Epithelial cell of proximal tubule (primary cell): ENCODE measurements at regions not wholly inside any gene's neighbourhood (a gene's known extent, or its start where the extent isn't known, plus 50 kb on each side); places are given as distances from the start of the nearest gene placed in this dataset.

ENCODE experiments used
- DNase-seq: peaks from one replicate; pipeline ENCODE4 v3.0.0-alpha.2; 2011; ENCODE audit warnings: low read depth
- H3K4me3 ChIP-seq: 2 replicates; pipeline ENCODE4 v1.5.1; 2011; ENCODE audit warnings: low read depth, mild to moderate bottlenecking, low read length
- TF ChIP-seq, protein P1 (sequence below): conservative IDR thresholded peaks from 2 replicates; pipeline ENCODE4 v1.5.1; 2012; ENCODE audit warnings: low read depth, mild to moderate bottlenecking, low read length

GRCh38 chr13:80438521-80438920 lies 97.6 kb upstream of the SPRY2 start:
- TF ChIP-seq, protein P1, sequence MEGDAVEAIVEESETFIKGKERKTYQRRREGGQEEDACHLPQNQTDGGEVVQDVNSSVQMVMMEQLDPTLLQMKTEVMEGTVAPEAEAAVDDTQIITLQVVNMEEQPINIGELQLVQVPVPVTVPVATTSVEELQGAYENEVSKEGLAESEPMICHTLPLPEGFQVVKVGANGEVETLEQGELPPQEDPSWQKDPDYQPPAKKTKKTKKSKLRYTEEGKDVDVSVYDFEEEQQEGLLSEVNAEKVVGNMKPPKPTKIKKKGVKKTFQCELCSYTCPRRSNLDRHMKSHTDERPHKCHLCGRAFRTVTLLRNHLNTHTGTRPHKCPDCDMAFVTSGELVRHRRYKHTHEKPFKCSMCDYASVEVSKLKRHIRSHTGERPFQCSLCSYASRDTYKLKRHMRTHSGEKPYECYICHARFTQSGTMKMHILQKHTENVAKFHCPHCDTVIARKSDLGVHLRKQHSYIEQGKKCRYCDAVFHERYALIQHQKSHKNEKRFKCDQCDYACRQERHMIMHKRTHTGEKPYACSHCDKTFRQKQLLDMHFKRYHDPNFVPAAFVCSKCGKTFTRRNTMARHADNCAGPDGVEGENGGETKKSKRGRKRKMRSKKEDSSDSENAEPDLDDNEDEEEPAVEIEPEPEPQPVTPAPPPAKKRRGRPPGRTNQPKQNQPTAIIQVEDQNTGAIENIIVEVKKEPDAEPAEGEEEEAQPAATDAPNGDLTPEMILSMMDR: no peak
- no peak for DNase-seq
- no peak overlapping the region for H3K4me3 ChIP-seq

GRCh38 chr13:80437231-80437630 lies 96.3 kb upstream of the SPRY2 start:
- TF ChIP-seq, protein P1: no peak
- no peak for DNase-seq
- H3K4me3 ChIP-seq: no peak overlapping the region

DNA sequence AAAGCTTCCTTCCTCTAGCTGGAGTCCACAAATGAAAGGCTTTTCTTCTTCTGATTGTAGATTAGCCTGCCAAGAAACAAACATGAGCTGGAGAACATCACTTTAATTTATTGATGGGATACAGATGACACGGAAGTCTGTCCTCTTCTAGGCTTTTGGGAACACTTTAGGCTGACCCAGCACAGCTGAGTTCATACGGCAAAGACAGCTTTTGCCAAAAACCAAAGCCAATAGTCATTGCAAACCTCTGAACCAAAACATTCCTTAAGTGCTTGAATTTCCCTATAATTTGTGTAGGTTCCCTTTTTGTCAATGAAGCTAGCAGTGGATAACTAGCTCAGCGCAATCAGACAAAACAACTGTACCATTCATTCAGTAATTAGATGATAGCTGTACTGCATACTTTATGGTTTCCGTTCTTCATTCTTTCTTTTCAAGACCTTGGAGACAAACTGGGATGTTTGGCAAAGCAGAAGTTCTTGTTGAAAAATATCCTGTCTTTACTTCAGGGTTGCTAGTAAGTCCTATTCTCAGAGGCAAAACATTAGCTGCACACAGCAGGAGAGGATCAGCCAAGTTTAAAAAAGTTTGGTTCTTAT lies 95.7 kb upstream of the SPRY2 start:
- DNase-seq: no peak
- no peak overlapping the region for H3K4me3 ChIP-seq
- TF ChIP-seq, protein P1: no peak

GRCh38 chr13:80430561-80430960 lies 89.6 kb upstream of the SPRY2 start:
- TF ChIP-seq, protein P1: no peak
- no peak for DNase-seq

DNA sequence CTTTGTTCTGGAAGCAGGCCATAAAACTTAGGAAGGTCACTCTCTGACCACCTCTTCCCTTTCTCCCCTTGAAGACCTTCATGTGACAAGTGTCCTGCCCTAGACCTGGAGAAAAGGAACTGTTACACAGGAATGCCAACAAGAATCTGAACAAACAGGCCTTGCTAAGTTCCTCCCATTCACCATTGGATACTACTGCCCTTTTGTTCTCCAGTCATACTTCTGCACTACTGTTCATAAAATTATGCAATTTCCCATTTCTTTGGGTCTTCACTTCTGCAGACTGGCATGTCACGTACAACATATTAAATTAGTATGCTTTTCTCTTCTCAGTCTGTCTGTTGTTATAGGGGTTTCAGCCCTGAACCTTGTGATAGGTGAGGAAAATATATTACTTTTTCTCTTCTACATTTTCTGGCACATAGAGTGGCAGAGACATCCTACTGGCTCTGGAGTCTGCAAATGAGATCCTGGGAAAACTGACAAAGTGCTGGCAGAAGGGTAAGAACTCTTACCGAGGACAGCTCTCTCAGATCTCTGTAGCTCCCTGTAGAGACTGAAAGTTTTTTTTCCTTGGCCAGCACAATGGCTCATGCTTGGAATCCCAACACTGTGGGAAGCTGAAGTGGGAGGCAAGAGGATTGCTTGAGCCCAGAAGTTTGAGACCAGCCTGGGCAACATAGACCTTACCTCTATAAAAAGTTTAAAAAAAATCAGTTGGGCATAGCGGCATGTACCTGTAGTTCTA lies 87.6 kb upstream of the SPRY2 start:
- DNase-seq: no peak
- H3K4me3 ChIP-seq: no peak overlapping the region
- TF ChIP-seq, protein P1: no peak

More at GRCh38 chr13:80430561-80430960, 89.6 kb upstream of the SPRY2 start:
- H3K4me3 ChIP-seq: no peak overlapping the region

DNA sequence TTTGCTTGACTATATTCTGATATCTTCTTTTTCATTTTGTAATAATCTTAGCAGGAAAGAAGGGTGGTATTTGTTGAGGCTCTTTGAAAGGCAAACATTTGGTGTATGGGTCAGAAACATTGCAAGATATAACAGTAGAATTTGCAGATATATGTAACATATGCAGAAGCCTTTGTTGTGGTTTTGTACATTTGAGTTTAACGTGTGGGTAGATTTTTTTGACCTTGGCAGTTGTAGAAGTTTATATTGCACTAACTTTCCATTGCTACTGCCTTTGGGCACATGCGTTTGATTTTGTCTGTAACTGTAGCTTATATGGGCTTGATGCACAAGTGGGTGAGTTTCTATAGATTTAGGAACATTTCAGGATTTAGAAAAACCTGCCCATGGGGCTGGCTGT lies 78.5 kb upstream of the SPRY2 start:
- no peak overlapping the region for H3K4me3 ChIP-seq
- TF ChIP-seq, protein P1: no peak
- no peak for DNase-seq

DNA sequence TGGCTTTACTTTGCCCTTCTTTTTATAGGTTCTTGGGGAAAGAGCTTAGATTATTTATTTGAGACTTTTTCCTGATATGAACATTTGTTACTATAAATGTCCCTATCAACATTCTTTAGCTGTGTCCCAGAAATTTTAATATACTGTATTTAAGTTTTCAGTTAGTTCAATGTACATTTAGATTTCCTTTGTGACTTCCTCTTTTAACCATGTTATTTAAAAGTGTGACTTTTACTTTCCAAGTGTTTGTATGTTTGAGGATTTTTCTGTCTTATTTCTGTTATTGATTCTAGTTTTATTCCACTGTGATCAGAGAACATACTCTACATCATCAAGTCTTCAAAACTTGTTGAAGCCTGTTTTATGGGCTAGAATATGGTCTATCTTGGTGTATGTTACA lies 72.7 kb upstream of the SPRY2 start:
- H3K4me3 ChIP-seq: no peak overlapping the region
- TF ChIP-seq, protein P1: no peak
- no peak for DNase-seq
